Endothelial cell of umbilical vein (primary cell): ENCODE measurements at regions not wholly inside any gene's neighbourhood (a gene's known extent, or its start where the extent isn't known, plus 50 kb on each side); places are given as distances from the start of the nearest gene placed in this dataset.
A peak's percentile ranks its signal among the peaks of the same experiment; 100 is the strongest.

ENCODE experiments used
- BruUV-seq: library from RNA; stranded (reverse); fragments of 400-500 nt; replicated peaks from 2 replicates; lab custom pipeline; 2021; lab: Mats Ljungman, UMichigan
- CTCF ChIA-PET: fragments of 300-600, 350-600 bp; sonication (Branson Sonifier 250); formaldehyde crosslinking; loops from one replicate; lab custom pipeline; 2021; ENCODE audit warnings: antibody characterized with exemption, inconsistent platforms; lab: Charles Lee
- POLR2A ChIA-PET: fragments of 300-600, 350-600 bp; sonication (Branson Sonifier 250); formaldehyde crosslinking; loops from one replicate; lab custom pipeline; 2021; ENCODE audit warnings: antibody characterized with exemption, inconsistent platforms; lab: Charles Lee
- DNase-seq: peaks from one replicate; pipeline ENCODE4 v3.0.0-alpha.2; 2011; ENCODE audit warnings: low read depth, low spot score
- FAIRE-seq: peaks from 2 replicates; lab custom pipeline; 2011; peaks lifted over from hg19 to GRCh38; lab: Jason Lieb, UNC
- H2AFZ ChIP-seq: 2 replicates; pipeline ENCODE4 v1.6.0; 2012; ENCODE audit warnings: low read depth, low read length, control low read depth, inconsistent platforms
- H3K27ac ChIP-seq: 2 replicates; pipeline ENCODE4 v1.5.1; 2011; ENCODE audit warnings: low read depth, mild to moderate bottlenecking, control low read depth, low read length, moderate library complexity; ENCODE audit not compliant: insufficient read depth
- H3K27me3 ChIP-seq, 2 experiments: 2 replicates each; pipeline versions ENCODE4 v1.6.0 to v1.6.1; 2011; ENCODE audit warnings: low read length in 2 of 2, mixed read lengths in 1 of 2; ENCODE audit not compliant: control insufficient read depth in 2 of 2, insufficient read depth in 2 of 2
- H3K36me3 ChIP-seq, 2 experiments: 2 replicates in 1 of 2; 3 replicates in 1 of 2; pipeline ENCODE4 v1.5.1; 2011; ENCODE audit warnings: low read length in 2 of 2, mild to moderate bottlenecking in 1 of 2, moderate library complexity in 1 of 2; ENCODE audit not compliant: control insufficient read depth in 2 of 2, insufficient read depth in 2 of 2; ENCODE audit errors: extremely low read depth in 1 of 2
- H3K4me1 ChIP-seq: 3 replicates; pipeline ENCODE4 v1.5.1; 2011; ENCODE audit warnings: mild to moderate bottlenecking, low read length; ENCODE audit not compliant: control insufficient read depth, insufficient read depth; ENCODE audit errors: extremely low read depth
- H3K4me2 ChIP-seq: 2 replicates; pipeline ENCODE4 v1.6.1; 2011; ENCODE audit warnings: low read length, control low read depth, mixed read lengths; ENCODE audit not compliant: insufficient read depth
- H3K4me3 ChIP-seq, 3 experiments: fragments of 200-600 bp in 1 of 3; sonication (generic), shearing (Covaris generic) in 1 of 3; replicated peaks in 1 of 3; 2 replicates each; pipeline ENCODE4 v1.5.1; 2011 to 2016; ENCODE audit warnings: control low read depth in 3 of 3, low read length in 3 of 3, mild to moderate bottlenecking in 2 of 3, inconsistent platforms in 1 of 3, low read depth in 1 of 3, moderate library complexity in 1 of 3; ENCODE audit not compliant: insufficient read depth in 1 of 3
- H3K79me2 ChIP-seq: 2 replicates; pipeline ENCODE4 v1.6.0; 2012; ENCODE audit warnings: low read length, inconsistent platforms; ENCODE audit not compliant: control insufficient read depth, insufficient read depth
- H3K9ac ChIP-seq: replicated peaks from 2 replicates; pipeline ENCODE3; 2011; ENCODE audit warnings: low read length, control low read depth; ENCODE audit not compliant: insufficient read depth; ENCODE audit errors: extremely low read depth
- H3K9me1 ChIP-seq: replicated peaks from 3 replicates; pipeline ENCODE4 v1.6.0; 2011; ENCODE audit warnings: mild to moderate bottlenecking, low read length; ENCODE audit not compliant: control insufficient read depth, insufficient read depth; ENCODE audit errors: extremely low read depth
- H3K9me3 ChIP-seq: replicated peaks from 2 replicates; pipeline ENCODE4 v1.5.1; 2012; ENCODE audit warnings: low read length, inconsistent platforms; ENCODE audit not compliant: control insufficient read depth, insufficient read depth
- H4K20me1 ChIP-seq: replicated peaks from 2 replicates; pipeline ENCODE3; 2011; ENCODE audit warnings: mild to moderate bottlenecking, low read length; ENCODE audit not compliant: control insufficient read depth, insufficient read depth; ENCODE audit errors: extremely low read depth
- CTCF ChIP-seq, 2 donors: IDR thresholded peaks; 1 replicate in 1 of 2; 2 replicates in 1 of 2; pipeline ENCODE4 v1.5.1; 2011; ENCODE audit warnings: low read length in 2 of 2, mild to moderate bottlenecking in 2 of 2, moderate library complexity in 2 of 2, control low read depth in 1 of 2, inconsistent platforms in 1 of 2, low read depth in 1 of 2; ENCODE audit not compliant: insufficient read depth in 1 of 2; ENCODE audit errors: extremely low read depth in 1 of 2
- EZH2 ChIP-seq: IDR thresholded peaks from 2 replicates; pipeline ENCODE4 v1.6.1; 2012; ENCODE audit warnings: borderline replicate concordance, low read depth, mild to moderate bottlenecking, moderate library complexity, low read length, inconsistent platforms; ENCODE audit not compliant: severe bottlenecking
- FOS ChIP-seq: IDR thresholded peaks from 2 replicates; pipeline ENCODE4 v1.6.1; 2011; ENCODE audit warnings: mild to moderate bottlenecking, low read length, moderate library complexity, borderline replicate concordance; ENCODE audit not compliant: insufficient read depth
- GATA2 ChIP-seq: IDR thresholded peaks from 2 replicates; pipeline ENCODE4 v1.7.0; 2011; ENCODE audit warnings: low read depth, mild to moderate bottlenecking, moderate library complexity, mixed read lengths, low read length; ENCODE audit not compliant: insufficient read length, insufficient read depth
- JUN ChIP-seq: IDR thresholded peaks from 2 replicates; pipeline ENCODE4 v1.6.1; 2011; ENCODE audit warnings: borderline replicate concordance, low read depth; ENCODE audit not compliant: insufficient read length, insufficient read depth
- MAX ChIP-seq: IDR thresholded peaks from 2 replicates; pipeline ENCODE4 v1.6.1; 2011; ENCODE audit not compliant: insufficient read depth, insufficient read length
- POLR2A ChIP-seq: IDR thresholded peaks from 2 replicates; pipeline ENCODE4 v1.6.1; 2012; ENCODE audit warnings: low read depth, mild to moderate bottlenecking, control low read depth, low read length
- dilution Hi-C: fragments of 300-500 bp; cut with MboI; formaldehyde crosslinking; loops from one replicate; pipeline ENCODE4 v1.15.0; 2019; ENCODE audit warnings: low sequenced_read_pairs; ENCODE audit not compliant: extremely low pct_ligation_motif_present
- intact Hi-C: fragments of 100-400 bp; cut with micrococcal nuclease; formaldehyde crosslinking; loops from one replicate; pipeline ENCODE4 v1.10.0; 2022

- Histone ChIP-seq H3K27me3 (no peaks in the 10 kb centered on the region), H3K9ac (no peak overlapping the region), H3K27ac (no peak overlapping the region), H3K9me3 (no peaks in the 10 kb centered on the region), H3K36me3 (no peaks in the 10 kb centered on the region), H3K9me1 (no peaks in the 10 kb centered on the region), H3K4me2 (no peak overlapping the region), H3K79me2 (no peaks in the 10 kb centered on the region), H3K4me3 (no peak overlapping the region), H4K20me1 (no peaks in the 10 kb centered on the region), H3K4me1 (peaks cover 11% of the 10 kb centered on the region), H2AFZ (no peak overlapping the region)
- CTCF ChIA-PET: no interaction called here
- no peak for FAIRE-seq
- intact Hi-C loops: loop anchor here (2.0 kb wide), 1 partner anchor 175 kb away; no protein-coding TSS in a partner anchor
- no TSS peak for BruUV-seq
- no peak for TF ChIP-seq POLR2A
- TF ChIP-seq FOS: peak; percentile 24
- POLR2A ChIA-PET: no interaction called here
- DNase-seq: no peak
- dilution Hi-C loops: no loop called here
Observed at GRCh38 chr13:60933638-60934037, 482.0 kb downstream of the PCDH20 start.

- CTCF ChIA-PET: no interaction called here
- dilution Hi-C loops: no loop called here
- peak; percentile 20 for DNase-seq
- peak overlapping the region; percentile 3 for H3K9ac ChIP-seq
- H3K9me1 ChIP-seq: no peaks in the 10 kb centered on the region
- H2AFZ ChIP-seq: no peak overlapping the region
- intact Hi-C loops: loop anchor here (2.0 kb wide), 1 partner anchor 173 kb away; no protein-coding TSS in a partner anchor
- peak overlapping the region; percentile 32 for H3K27ac ChIP-seq
- no peaks in the 10 kb centered on the region for H3K9me3 ChIP-seq
- H3K79me2 ChIP-seq: no peaks in the 10 kb centered on the region
- no peaks in the 10 kb centered on the region for H3K36me3 ChIP-seq
- peak overlapping the region; percentile 53 for H3K4me2 ChIP-seq
- POLR2A ChIA-PET: no interaction called here
- H4K20me1 ChIP-seq: no peaks in the 10 kb centered on the region
- no peak overlapping the region for H3K4me3 ChIP-seq
- peaks cover 11% of the 10 kb centered on the region for H3K4me1 ChIP-seq
- no peak for TF ChIP-seq GATA2
- no peak for TF ChIP-seq EZH2
- TF ChIP-seq POLR2A: no peak
- TF ChIP-seq CTCF (IDR thresholded peaks at IDR 0.05; ENCODE audit: extremely low read depth in 1 of 2, insufficient read depth in 1 of 2, low read depth in 1 of 2, low read length in 2 of 2): no peak
- no peak for TF ChIP-seq MAX
- TF ChIP-seq FOS: peak; percentile 46
- TF ChIP-seq JUN: peak; percentile 20
- no peaks in the 10 kb centered on the region for H3K27me3 ChIP-seq
- TSS peak; percentile 27 for BruUV-seq
- FAIRE-seq: peak; percentile 18
Observed at GRCh38 chr13:60931858-60932546, 483.6 kb downstream of the PCDH20 start.
